Panc1 (cell line): ENCODE measurements at regions not wholly inside any gene's neighbourhood (a gene's known extent, or its start where the extent isn't known, plus 50 kb on each side); places are given as distances from the start of the nearest gene placed in this dataset.

Source experiments
- CTCF ChIP-seq: fragments of 450-650 bp; IDR thresholded peaks from 2 replicates; pipeline ENCODE4 v1.5.1; 2017; ENCODE audit warnings: mild to moderate bottlenecking
- REST ChIP-seq, 2 experiments: IDR thresholded peaks; 2 replicates each; pipeline ENCODE4 v1.6.1; 2011 to 2012; ENCODE audit warnings: low read depth in 2 of 2, control low read depth in 1 of 2, low read length in 1 of 2, mild to moderate bottlenecking in 1 of 2, moderate library complexity in 1 of 2; ENCODE audit not compliant: insufficient read depth in 1 of 2

GRCh38 chr13:82657471-82657870 is 1224.8 kb downstream of the SLITRK1 start:
- TF ChIP-seq CTCF (no peak), REST (IDR thresholded peaks at IDR 0.05; ENCODE audit: insufficient read depth in 1 of 2, low read depth in 2 of 2, low read length in 1 of 2) (no peak)
